Glutamatergic neuron (in vitro differentiated cells): ENCODE measurements at regions not wholly inside any gene's neighbourhood (a gene's known extent, or its start where the extent isn't known, plus 50 kb on each side); places are given as distances from the start of the nearest gene placed in this dataset.

Source experiments
- DNase-seq: peaks from one replicate; pipeline ENCODE4 v3.0.0; 2022
- H3K27ac Mint-ChIP-seq: one replicate; pipeline ENCODE4 v1.8.0; 2020; ENCODE audit warnings: mild to moderate bottlenecking, mixed read lengths, inconsistent platforms; ENCODE audit not compliant: unreplicated experiment
- H3K27me3 Mint-ChIP-seq: one replicate; pipeline ENCODE4 v1.8.0; 2020; ENCODE audit warnings: mild to moderate bottlenecking, moderate library complexity, mixed read lengths, inconsistent platforms; ENCODE audit not compliant: unreplicated experiment
- H3K36me3 Mint-ChIP-seq: one replicate; pipeline ENCODE4 v1.8.0; 2020; ENCODE audit warnings: mild to moderate bottlenecking, mixed read lengths, inconsistent platforms; ENCODE audit not compliant: unreplicated experiment
- H3K4me1 Mint-ChIP-seq: one replicate; pipeline ENCODE4 v1.8.0; 2020; ENCODE audit warnings: mild to moderate bottlenecking, low read depth, mixed read lengths, inconsistent platforms; ENCODE audit not compliant: unreplicated experiment
- H3K4me3 Mint-ChIP-seq: one replicate; pipeline ENCODE4 v1.8.0; 2020; ENCODE audit warnings: mild to moderate bottlenecking, mixed read lengths, inconsistent platforms; ENCODE audit not compliant: unreplicated experiment
- H3K9me3 Mint-ChIP-seq: one replicate; pipeline ENCODE4 v1.8.0; 2020; ENCODE audit warnings: mild to moderate bottlenecking, moderate library complexity, mixed read lengths, inconsistent platforms; ENCODE audit not compliant: unreplicated experiment
- CTCF ChIP-seq: fragments of 200-600 bp; sonication (generic); IDR thresholded peaks from one replicate; pipeline ENCODE4 v1.5.0; 2021; ENCODE audit not compliant: partially characterized antibody, unreplicated experiment

DNA sequence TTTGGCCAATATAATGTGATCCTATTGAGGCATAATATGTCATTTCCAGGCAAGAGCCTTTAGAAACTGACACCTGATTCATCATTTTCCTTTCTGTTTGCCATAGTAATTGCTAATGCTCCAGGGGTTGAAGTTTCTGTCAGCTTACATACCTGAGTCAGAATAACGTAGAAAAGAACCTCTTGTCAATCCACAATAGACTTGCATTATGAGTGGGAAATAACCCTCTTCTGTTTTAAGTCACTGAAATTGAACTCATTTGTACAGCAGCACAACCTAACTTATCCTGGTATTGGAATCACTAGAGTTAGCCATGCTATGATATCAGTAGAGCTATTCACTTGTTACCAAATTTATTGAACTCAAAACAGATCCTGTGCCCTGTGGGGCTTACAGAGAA lies 101.7 kb upstream of the TP63 start:
- TF ChIP-seq CTCF: no peak
- Mint-ChIP-seq H3K27ac (no peak overlapping the region), H3K4me3 (no peak overlapping the region), H3K9me3 (no peaks in the 10 kb centered on the region), H3K27me3 (no peaks in the 10 kb centered on the region), H3K4me1 (no peaks in the 10 kb centered on the region), H3K36me3 (no peaks in the 10 kb centered on the region)
- no peak for DNase-seq

- no peaks in the 10 kb centered on the region for H3K4me1 Mint-ChIP-seq
- no peak for TF ChIP-seq CTCF
- no peaks in the 10 kb centered on the region for H3K9me3 Mint-ChIP-seq
- no peaks in the 10 kb centered on the region for H3K36me3 Mint-ChIP-seq
- H3K27me3 Mint-ChIP-seq: no peaks in the 10 kb centered on the region
- no peak overlapping the region for H3K27ac Mint-ChIP-seq
- DNase-seq: no peak
- no peak overlapping the region for H3K4me3 Mint-ChIP-seq
These were observed 101.2 kb upstream of the TP63 start for GRCh38 chr3:189529889-189530471.

DNA sequence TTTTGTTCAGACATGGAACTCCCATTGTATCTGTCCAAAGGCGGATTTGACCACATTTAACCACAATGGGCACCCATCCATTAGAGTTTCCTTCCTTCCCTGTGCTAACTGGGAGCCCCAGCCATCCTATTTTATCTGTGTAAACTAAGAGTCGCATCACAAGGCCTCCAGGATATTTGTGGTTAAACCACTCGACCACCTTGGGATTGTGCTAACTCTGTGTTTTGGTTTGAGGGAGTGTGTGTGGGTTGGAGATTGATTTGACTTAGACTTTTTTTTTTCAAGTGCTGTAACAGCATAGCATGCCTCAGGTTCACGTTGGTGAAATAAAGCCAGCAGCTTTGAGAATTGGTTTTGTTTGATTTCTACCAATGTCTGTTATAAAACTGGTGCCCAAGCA lies 100.4 kb upstream of the TP63 start:
- TF ChIP-seq CTCF: no peak
- H3K36me3 Mint-ChIP-seq: no peaks in the 10 kb centered on the region
- no peaks in the 10 kb centered on the region for H3K9me3 Mint-ChIP-seq
- no peaks in the 10 kb centered on the region for H3K4me1 Mint-ChIP-seq
- no peak for DNase-seq
- H3K4me3 Mint-ChIP-seq: no peak overlapping the region
- no peaks in the 10 kb centered on the region for H3K27me3 Mint-ChIP-seq
- H3K27ac Mint-ChIP-seq: no peak overlapping the region

- Mint-ChIP-seq H3K27me3 (no peaks in the 10 kb centered on the region), H3K36me3 (no peaks in the 10 kb centered on the region), H3K4me3 (no peak overlapping the region), H3K4me1 (no peaks in the 10 kb centered on the region), H3K27ac (no peak overlapping the region), H3K9me3 (no peaks in the 10 kb centered on the region)
- DNase-seq: no peak
- no peak for TF ChIP-seq CTCF
These were observed 99.9 kb upstream of the TP63 start for GRCh38 chr3:189531271-189531670.

- DNase-seq: no peak
- H3K4me1 Mint-ChIP-seq: no peaks in the 10 kb centered on the region
- no peak overlapping the region for H3K4me3 Mint-ChIP-seq
- no peaks in the 10 kb centered on the region for H3K36me3 Mint-ChIP-seq
- H3K27ac Mint-ChIP-seq: no peak overlapping the region
- no peak for TF ChIP-seq CTCF
- no peaks in the 10 kb centered on the region for H3K9me3 Mint-ChIP-seq
- no peaks in the 10 kb centered on the region for H3K27me3 Mint-ChIP-seq
These were observed 96.7 kb upstream of the TP63 start for GRCh38 chr3:189534531-189534930.
